ENCODE measurements at regions not wholly inside any gene's neighbourhood (a gene's known extent, or its start where the extent isn't known, plus 50 kb on each side); places are given as distances from the start of the nearest gene placed in this dataset.

- ChIA-PET CTCF (interaction anchor here (0.7 kb wide), 1 partner anchor 21 kb away, joined by 3 read pairs; no protein-coding TSS in a partner anchor), POLR2A (no interaction called here)
- Histone ChIP-seq H3K9me3 (ENCODE audit: control insufficient read depth, insufficient read depth, low read depth, low read length) (no peaks in the 10 kb centered on the region), H3K4me3 (ENCODE audit: low read depth, low read length) (no peak overlapping the region), H3K36me3 (ENCODE audit: control insufficient read depth in 2 of 2, insufficient read depth in 1 of 2, low read length in 2 of 2) (no peaks in the 10 kb centered on the region), H3K27ac (ENCODE audit: extremely low read depth, low read depth, low read length) (no peak overlapping the region), H3K4me1 (ENCODE audit: control insufficient read depth, insufficient read depth, low read length) (no peaks in the 10 kb centered on the region)
- TF ChIP-seq PRDM1 (tag by site-specific recombination; IDR thresholded peaks at IDR 0.05) (no peak), ZNF830 (tag by site-specific recombination; IDR thresholded peaks at IDR 0.05; ENCODE audit: low read depth) (no peak), ZNF19 (tag by site-specific recombination; IDR thresholded peaks at IDR 0.05; ENCODE audit: low read depth) (no peak), ELK4 (IDR thresholded peaks at IDR 0.05; ENCODE audit: borderline replicate concordance, low read depth, low read length) (no peak), ZNF2 (tag by site-specific recombination; IDR thresholded peaks at IDR 0.05) (no peak), ZNF398 (tag by site-specific recombination; IDR thresholded peaks at IDR 0.05) (no peak), BCL11A (tag by site-specific recombination; IDR thresholded peaks at IDR 0.05; ENCODE audit: low read depth) (no peak), ZNF16 (tag by site-specific recombination; IDR thresholded peaks at IDR 0.05; ENCODE audit: low read depth) (no peak), ZBTB49 (tag by site-specific recombination; IDR thresholded peaks at IDR 0.05; ENCODE audit: low read depth) (no peak), ZNF221 (tag by site-specific recombination; IDR thresholded peaks at IDR 0.05; ENCODE audit: borderline replicate concordance) (no peak)
These were observed 148.6 kb downstream of the GC start for GRCh38 chr4:71635139-71635748.

GRCh38 chr4:71634364-71634763 is 149.5 kb downstream of the GC start:
- no peaks in the 10 kb centered on the region for H3K36me3 ChIP-seq (ENCODE audit: control insufficient read depth in 2 of 2, insufficient read depth in 1 of 2, low read length in 2 of 2)
- CTCF ChIA-PET: interaction anchor here (0.7 kb wide), 1 partner anchor 20 kb away, joined by 3 read pairs; no protein-coding TSS in a partner anchor
- H3K4me3 ChIP-seq (ENCODE audit: low read depth, low read length): no peak overlapping the region
- H3K9me3 ChIP-seq (ENCODE audit: control insufficient read depth, insufficient read depth, low read depth, low read length): no peaks in the 10 kb centered on the region
- H3K27ac ChIP-seq (ENCODE audit: extremely low read depth, low read depth, low read length): no peak overlapping the region
- POLR2A ChIA-PET: no interaction called here
- no peaks in the 10 kb centered on the region for H3K4me1 ChIP-seq (ENCODE audit: control insufficient read depth, insufficient read depth, low read length)
- TF ChIP-seq MZF1 (tag by site-specific recombination; IDR thresholded peaks at IDR 0.05; ENCODE audit: borderline replicate concordance) (no peak), ZNF121 (tag by site-specific recombination; IDR thresholded peaks at IDR 0.05) (no peak), PRDM10 (tag by site-specific recombination; IDR thresholded peaks at IDR 0.05) (no peak), ZNF24 (tag by site-specific recombination; IDR thresholded peaks at IDR 0.05) (no peak), ZNF335 (tag by site-specific recombination; conservative IDR thresholded peaks at IDR 0.05) (no peak), ZNF654 (tag by site-specific recombination; IDR thresholded peaks at IDR 0.05; ENCODE audit: low read depth) (no peak), ZNF548 (tag by site-specific recombination; IDR thresholded peaks at IDR 0.05) (no peak), ZNF555 (tag by site-specific recombination; conservative IDR thresholded peaks at IDR 0.05) (no peak), ZBTB21 (tag by site-specific recombination; IDR thresholded peaks at IDR 0.05) (no peak), ZNF514 (tag by site-specific recombination; IDR thresholded peaks at IDR 0.05) (no peak), ZBTB11 (tag by site-specific recombination; conservative IDR thresholded peaks at IDR 0.05; ENCODE audit: low read depth) (no peak), ZNF549 (tag by site-specific recombination; IDR thresholded peaks at IDR 0.05) (no peak)

All from HEK293 (cell line).